ENCODE measurements at regions not wholly inside any gene's neighbourhood (a gene's known extent, or its start where the extent isn't known, plus 50 kb on each side); places are given as distances from the start of the nearest gene placed in this dataset.

DNA sequence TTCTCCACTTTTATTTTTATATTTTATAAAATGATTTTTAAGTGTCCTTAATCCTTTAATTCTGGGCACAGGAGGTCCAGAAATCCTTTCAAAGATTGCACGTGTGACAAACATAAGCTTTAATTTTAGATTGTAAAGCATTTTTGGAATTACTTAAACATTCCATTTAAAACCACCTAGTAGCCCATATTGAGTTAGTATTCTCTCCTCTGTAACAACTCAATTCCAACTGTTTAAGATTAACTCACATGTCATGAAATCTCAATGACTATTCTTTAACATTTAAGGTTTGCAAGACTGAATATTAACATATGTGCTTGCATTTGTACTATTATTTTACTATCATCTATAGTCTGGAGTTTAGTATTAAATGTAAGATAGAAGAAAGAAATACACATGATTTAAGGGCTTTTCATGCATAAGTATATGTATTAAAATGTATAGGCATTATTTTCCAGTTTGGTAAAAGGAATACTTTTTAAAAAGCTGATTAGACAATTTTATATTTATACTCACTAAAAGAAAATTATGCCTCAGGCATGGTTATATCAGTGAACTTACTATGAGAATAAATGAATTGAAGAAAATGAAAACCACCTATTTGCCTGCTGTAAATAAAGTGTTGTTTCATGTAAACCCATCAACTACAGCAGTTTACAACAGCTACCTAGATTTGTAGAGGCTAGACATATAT, 776.9 kb downstream of the SLC6A15 start:
- TF ChIP-seq CHD1 (IDR thresholded peaks at IDR 0.05; ENCODE audit: low read depth, low read length) (no peak), SIX5 (IDR thresholded peaks at IDR 0.05; ENCODE audit: low read depth, low read length) (no peak), ZNF274 (IDR thresholded peaks at IDR 0.05; ENCODE audit: borderline replicate concordance, extremely low read depth, low read length) (no peak), MAFK (IDR thresholded peaks at IDR 0.05; ENCODE audit: low read depth, low read length) (no peak), PHF8 (conservative IDR thresholded peaks at IDR 0.05; ENCODE audit: low read depth, low read length) (no peak), CTBP2 (IDR thresholded peaks at IDR 0.05; ENCODE audit: borderline replicate concordance, insufficient read depth, insufficient read length, low read length) (no peak)
- TF ChIP-seq, protein P1, sequence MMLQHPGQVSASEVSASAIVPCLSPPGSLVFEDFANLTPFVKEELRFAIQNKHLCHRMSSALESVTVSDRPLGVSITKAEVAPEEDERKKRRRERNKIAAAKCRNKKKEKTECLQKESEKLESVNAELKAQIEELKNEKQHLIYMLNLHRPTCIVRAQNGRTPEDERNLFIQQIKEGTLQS (IDR thresholded peaks at IDR 0.05; ENCODE audit: insufficient read depth, low read depth, low read length) = no peak
- no peak overlapping the region for H2BK12ac ChIP-seq (ENCODE audit: low read depth, low read length)
- H2BK20ac ChIP-seq (ENCODE audit: low read length) = no peak overlapping the region
- H3K79me1 ChIP-seq (ENCODE audit: low read depth, low read length) = no peaks in the 10 kb centered on the region
- H2BK120ac ChIP-seq (replicated peaks; ENCODE audit: low read depth, low read length) = no peak overlapping the region
- POLR2A ChIA-PET (ENCODE audit: partially characterized antibody) = interaction anchor here (0.6 kb wide), 1 partner anchor 1916 kb away, joined by 4 read pairs; no protein-coding TSS in a partner anchor
- CTCF ChIA-PET (ENCODE audit: partially characterized antibody) = no interaction called here
- H4K20me1 ChIP-seq (replicated peaks in 1 of 2; ENCODE audit: control insufficient read depth in 1 of 2, insufficient read depth in 2 of 2, low read length in 2 of 2) = no peaks in the 10 kb centered on the region
- H3K9me3 ChIP-seq (ENCODE audit: insufficient read depth in 2 of 2, low read depth in 1 of 2, low read length in 1 of 2) = no peaks in the 10 kb centered on the region
- FAIRE-seq (no peak), DNase-seq (ENCODE audit: low read depth in 1 of 2, low spot score in 2 of 2) (no peak)
- no peaks in the 10 kb centered on the region for H3K36me3 ChIP-seq (ENCODE audit: control insufficient read depth in 2 of 4, insufficient read depth in 4 of 4, low read length in 3 of 4)
- H2BK15ac ChIP-seq (ENCODE audit: low read length) = no peak overlapping the region
- H3K27me3 ChIP-seq (replicated peaks in 1 of 4; ENCODE audit: control insufficient read depth in 3 of 4, extremely low read depth in 1 of 4, insufficient read depth in 3 of 4, low read length in 3 of 4) = peaks cover 0 to 1% (median 0%) of the 10 kb centered on the region in 4 experiments; a peak in 1 of 7 replicates
- no peak overlapping the region for H3K27ac ChIP-seq (ENCODE audit: low read depth, low read length)
- H3K9ac ChIP-seq (replicated peaks in 1 of 4; ENCODE audit: extremely low read depth in 1 of 4, low read depth in 3 of 4, low read length in 3 of 4) = no peak overlapping the region
- H3K4ac ChIP-seq (replicated peaks; ENCODE audit: insufficient read length, low read depth, low read length) = no peak overlapping the region
- WGBS, 2 experiments (ENCODE audit: extremely low coverage in 1 of 2, insufficient coverage in 1 of 2, insufficient read length in 1 of 2, insufficient replicate concordance in 2 of 2, low coverage in 1 of 2, low lambda C conversion rate in 2 of 2, missing lambda C conversion rate in 1 of 2) = 92% methylated on average over 1 of the region's 1 CpG; no CpG with 5 or more reads in 1 of the 2 experiments
- H2AK5ac ChIP-seq (ENCODE audit: low read depth, low read length) = no peak overlapping the region
- H3K56ac ChIP-seq (replicated peaks; ENCODE audit: insufficient read length, low read depth, low read length) = no peak overlapping the region
- H3K14ac ChIP-seq (ENCODE audit: insufficient read length) = no peak overlapping the region
- no peaks in the 10 kb centered on the region for H3K23me2 ChIP-seq (ENCODE audit: low read depth, low read length)
- H4K5ac ChIP-seq (ENCODE audit: insufficient read length, low read depth, low read length) = no peak overlapping the region
- no peak overlapping the region for H3K23ac ChIP-seq (ENCODE audit: insufficient read length)
- no peak overlapping the region for H3K18ac ChIP-seq (ENCODE audit: extremely low read depth, low read length)
- no peak overlapping the region for H4K8ac ChIP-seq (ENCODE audit: extremely low read depth, insufficient read depth, low read length)
- H3K4me2 ChIP-seq (ENCODE audit: insufficient read depth in 1 of 2, low read depth in 2 of 2, low read length in 2 of 2) = no peak overlapping the region
- no peak overlapping the region for H2BK5ac ChIP-seq (ENCODE audit: low read depth, low read length)
- no peaks in the 10 kb centered on the region for H3K4me1 ChIP-seq (replicated peaks in 1 of 4; ENCODE audit: control insufficient read depth in 3 of 4, insufficient read depth in 4 of 4, low read length in 3 of 4)
- no peak overlapping the region for H2AFZ ChIP-seq (ENCODE audit: low read length)
- no peaks in the 10 kb centered on the region for H3K79me2 ChIP-seq (ENCODE audit: control insufficient read depth in 1 of 2, insufficient read depth in 2 of 2, low read length in 2 of 2)
- H3K4me3 ChIP-seq (ENCODE audit: extremely low read depth in 1 of 4, insufficient read depth in 2 of 4, low read depth in 3 of 4, low read length in 4 of 4) = no peak overlapping the region
- H4K91ac ChIP-seq (replicated peaks; ENCODE audit: insufficient read length, low read length) = no peak overlapping the region

All from H1 (cell line).